GM18499 (cell line): ENCODE measurements at regions not wholly inside any gene's neighbourhood (a gene's known extent, or its start where the extent isn't known, plus 50 kb on each side); places are given as distances from the start of the nearest gene placed in this dataset.
"Not testable (repeated sequence)": the region's sequence is repeated elsewhere in the genome, so short reads cannot be mapped to it uniquely, and the experiment has no call there.

ENCODE experiments used
- ATAC-seq: cut with Tn5 transposase; IDR thresholded peaks from one replicate; pipeline ENCODE4 v1.9.1; 2021; ENCODE audit warnings: moderate number of reproducible peaks; ENCODE audit not compliant: insufficient read depth, unreplicated experiment

DNA sequence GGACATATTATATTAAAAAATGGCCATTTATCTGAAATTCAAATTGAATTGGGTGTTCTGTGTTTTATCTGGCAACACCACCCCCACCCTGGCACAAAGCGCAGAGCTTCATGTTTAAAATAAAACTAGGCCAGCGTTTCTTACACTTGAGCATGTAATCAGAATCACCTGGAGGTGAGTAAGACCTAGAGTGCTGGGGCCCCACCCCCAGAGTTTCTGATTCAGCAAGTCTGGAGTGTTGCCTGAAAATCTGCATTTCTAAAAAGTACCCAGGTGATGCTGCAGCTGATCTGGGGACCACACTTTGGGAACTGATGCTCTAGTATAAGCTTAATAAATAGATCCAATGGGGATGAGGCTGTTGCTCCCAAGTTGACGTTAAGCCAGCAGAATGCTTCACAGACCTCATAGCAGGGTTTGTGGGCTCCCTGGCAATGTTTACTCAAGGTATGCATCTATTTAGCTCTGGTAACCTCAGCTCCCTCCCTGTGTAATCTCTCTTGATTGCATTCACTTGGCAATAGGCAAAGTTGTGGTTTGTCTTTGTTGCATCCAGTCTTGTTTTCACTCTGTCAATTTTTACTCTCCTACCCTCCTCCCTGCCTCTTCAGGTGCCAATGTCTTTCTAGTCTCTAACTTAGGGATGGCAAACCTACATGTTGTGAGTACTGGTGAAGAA is 99.8 kb upstream of the TEX13D start:
- no peak for ATAC-seq

DNA sequence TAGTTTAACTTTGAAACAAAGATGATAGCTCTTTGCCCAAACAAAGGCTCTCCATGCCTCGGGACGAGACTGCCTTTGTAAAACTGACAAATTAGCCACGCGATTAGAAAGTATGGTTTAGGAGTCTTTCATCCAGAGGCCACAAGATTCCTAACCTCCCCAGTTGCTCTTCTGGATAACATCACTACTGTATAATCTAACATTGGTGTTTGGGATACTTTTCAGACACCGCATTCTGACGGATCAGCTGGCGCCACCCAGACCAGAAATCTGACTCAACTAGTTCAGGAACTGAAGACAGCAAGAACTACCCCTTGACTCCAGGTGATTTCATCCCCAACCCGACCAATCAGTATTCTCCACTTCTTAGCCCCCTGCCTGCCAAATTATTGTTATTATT is 98.1 kb upstream of the TEX13D start:
- ATAC-seq, result no peak

DNA sequence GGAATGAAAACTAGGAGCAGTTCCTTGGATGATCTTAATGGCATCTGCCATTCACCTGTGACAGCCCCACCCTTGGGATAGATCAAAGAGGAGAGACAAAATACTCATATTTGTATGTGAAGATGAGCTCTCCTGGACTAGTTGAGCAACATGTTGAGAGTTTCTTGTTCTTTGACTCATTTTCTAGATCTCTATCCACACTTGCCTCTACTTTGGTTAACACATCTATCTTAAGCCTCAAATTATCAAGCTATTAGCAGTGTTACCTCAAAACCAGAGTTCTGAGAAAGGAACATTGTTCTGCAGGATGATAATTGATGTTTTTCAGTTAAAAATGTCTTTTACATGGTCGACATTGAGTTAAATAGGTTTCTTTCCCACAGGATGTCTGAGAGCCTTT is 94.2 kb upstream of the TEX13D start:
- no peak for ATAC-seq

DNA sequence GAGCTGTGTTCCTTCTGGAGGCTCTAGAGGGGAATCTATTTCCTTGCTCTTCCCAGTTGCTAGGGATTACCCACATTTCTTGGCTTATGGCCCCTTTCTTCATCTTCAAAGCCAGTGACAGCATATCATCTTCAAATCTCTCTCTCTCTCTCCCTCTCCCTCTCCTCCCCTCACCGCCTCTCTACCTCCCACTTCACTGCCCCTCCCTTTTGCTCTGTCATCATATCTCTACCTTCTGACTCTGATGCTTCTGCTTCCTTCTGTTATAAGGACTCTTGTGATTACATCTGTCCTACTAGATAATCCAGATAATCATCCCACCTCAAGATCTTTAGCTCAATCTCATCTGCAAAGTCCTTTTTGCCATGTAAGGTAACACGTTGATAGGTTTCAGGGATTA is 93.1 kb upstream of the TEX13D start:
- no peak for ATAC-seq

DNA sequence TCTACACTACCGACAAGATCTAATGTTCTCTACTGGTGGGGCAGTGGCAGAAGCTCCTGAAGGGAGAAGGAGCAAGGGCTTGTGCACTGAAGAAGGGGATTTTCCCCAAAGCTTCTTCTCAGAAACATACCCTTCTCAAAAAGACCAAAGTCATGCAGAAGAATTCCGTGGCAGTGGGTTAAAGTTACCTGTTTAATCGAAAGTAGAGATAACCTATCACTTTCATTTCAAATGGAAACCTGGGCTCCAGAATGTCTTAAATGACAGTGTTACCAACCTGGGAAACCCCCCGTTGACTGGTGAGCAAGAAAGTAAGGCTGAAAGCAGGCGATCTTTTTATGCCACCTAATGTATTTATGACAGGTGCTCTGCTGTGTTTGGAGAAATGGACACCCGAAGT is 92.5 kb upstream of the TEX13D start:
- ATAC-seq, result peak; percentile 82

DNA sequence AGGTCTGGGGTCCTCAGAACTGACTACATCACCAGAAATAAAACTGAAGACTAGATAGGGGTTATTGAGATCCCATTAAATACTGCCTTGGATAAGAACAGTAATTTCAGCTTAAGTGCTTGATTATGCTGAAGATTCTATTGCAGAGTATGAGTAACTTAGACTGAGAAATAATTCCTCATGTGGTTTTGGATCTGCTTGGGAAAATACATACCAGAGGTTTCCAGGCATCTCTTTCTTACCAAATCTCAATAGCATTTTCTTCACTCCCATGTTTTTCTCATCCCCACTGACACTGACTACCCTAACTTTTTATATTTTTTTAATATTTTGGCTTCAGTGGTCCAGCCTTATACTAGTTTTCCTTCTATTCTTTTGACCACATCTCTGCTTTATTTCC is 92.0 kb upstream of the TEX13D start:
- ATAC-seq, result no peak

DNA sequence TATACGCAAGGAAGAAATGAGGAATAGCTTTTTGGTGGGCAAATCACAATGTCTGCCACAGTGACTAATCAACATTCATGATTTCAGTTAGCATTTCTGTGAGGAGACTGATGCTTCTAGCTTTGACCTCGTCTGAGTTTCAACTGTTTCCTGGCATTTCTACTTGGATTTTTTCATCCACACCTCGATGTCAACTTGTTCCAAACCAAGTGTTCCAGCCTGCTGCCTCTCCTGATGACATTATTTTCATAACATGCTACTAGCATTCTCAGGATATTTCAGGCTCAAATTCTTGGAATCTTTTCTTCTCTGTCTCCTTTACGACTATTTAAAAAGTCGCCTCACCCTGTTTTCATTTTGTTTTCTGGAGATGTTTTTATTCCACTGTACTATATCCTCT is 90.3 kb upstream of the TEX13D start:
- no peak for ATAC-seq

DNA sequence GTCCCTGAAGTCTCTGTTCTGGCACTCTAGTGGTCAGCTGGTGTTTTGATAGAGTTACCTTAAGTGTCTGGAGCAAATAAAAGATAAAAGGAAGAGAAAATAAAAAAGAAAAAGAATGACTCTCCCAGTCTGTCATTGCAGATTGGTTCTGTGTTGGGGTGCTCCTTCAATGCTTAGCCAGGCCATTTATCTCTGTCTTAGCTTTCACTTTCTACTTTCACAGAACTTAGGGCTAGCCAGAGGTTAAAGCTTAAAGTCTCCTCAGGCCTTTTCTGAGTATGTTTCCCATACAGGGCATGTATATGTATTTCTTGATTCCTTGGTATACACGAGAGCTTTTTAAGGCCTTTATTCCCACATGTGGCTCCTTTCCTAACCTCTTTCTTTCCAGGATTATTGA is 83.1 kb upstream of the TEX13D start:
- ATAC-seq, result no peak

DNA sequence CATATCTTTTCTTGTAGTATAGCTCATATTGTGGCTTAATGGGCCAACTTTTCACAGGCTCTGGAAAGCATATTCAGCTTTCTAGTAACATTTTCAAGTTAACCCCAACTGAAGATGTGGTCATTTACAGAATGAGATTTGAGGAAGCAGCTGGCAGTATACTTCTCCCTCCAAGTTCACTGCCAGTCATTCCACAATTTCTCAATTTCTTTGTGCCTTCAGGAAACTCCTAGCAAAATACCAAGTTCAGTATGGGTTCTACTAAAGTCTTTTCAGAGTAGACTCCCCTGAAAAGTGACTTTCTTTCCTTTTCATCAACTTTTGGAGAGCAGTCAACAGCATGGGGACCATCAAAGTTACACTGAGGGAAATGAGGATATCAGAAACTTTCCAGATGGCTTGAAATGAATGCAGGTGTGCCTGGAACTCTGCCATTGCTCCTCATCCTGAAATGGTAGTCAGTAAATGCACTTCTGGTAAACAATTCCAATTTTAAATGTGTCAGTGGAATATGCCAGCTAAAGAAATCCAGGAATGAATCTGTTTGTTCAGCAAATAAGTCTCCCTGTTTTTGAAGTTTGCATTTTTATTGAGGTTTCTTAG is 81.5 kb upstream of the TEX13D start:
- ATAC-seq, result no peak

DNA sequence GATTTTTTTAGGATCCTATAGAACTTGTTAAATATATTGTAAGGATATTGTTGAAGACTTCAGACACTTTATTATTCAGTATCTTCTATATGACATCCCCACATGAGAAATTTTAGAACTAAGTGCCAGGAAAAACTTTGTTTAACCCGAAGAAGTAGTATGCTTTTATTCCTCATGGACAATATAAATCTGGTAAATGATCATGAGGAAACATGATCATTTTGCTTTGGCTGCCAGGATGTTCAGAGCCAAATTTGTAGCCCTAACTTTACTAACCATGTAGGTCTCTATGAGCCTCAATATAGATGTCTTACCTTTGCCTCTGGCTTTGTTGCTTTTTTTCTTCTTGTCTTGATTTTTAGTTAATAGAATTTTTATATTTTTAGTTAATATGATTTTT is 77.8 kb upstream of the TEX13D start:
- ATAC-seq, result no peak

DNA sequence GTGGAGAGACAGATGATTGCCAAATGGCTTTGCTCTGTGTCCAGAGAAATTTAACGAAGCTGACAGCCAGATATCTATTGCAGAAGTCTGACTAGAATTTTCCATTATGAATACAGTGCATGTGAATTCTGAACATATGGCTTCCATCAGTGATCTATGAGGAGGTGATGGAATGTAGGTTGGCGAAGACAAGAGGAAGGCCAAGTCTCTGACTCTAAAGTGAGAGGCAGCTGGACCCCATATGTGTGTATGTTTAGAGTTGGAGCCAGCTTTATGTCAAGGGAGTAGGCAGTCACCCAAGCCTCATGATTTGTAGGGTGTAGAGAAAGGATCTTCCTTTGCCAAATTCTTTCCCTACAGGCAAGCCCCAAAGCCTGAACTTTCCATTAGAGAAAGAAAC is 76.2 kb upstream of the TEX13D start:
- ATAC-seq, result no peak

DNA sequence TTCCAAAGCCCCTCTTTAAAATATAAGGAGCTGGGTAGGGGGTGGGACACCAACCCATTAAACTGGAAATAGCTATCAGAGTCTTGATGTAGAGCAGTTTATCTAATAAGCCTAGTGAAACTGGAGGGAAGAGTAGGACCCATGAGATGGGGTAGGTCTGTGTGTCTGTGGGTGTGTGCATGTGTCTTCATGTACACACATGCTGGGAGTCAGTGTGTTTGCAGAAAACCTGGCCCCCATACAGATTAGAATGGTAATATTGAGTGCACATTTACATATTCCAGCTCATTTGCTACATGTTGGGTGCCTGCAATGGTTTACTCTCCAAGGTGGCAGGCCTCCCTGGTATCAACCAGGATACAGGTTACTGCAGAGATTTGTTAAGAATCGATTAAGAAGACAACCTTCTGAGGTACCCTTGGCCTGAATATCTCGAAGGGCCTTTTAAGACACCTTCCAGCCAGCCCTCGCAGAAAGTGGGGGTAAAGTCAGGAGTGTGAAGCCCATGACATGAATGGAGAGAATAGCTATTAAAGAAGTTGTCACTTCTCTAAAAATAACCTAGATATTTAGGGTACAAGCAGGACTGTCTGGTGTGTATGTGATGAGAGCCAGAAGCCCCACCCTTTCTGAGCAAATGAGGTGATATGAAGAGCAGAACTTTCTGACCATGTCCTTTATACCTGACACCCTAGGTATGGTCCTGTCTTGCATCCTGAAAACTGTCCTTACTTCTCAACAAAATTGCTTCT is 75.7 kb upstream of the TEX13D start:
- ATAC-seq, result no peak

DNA sequence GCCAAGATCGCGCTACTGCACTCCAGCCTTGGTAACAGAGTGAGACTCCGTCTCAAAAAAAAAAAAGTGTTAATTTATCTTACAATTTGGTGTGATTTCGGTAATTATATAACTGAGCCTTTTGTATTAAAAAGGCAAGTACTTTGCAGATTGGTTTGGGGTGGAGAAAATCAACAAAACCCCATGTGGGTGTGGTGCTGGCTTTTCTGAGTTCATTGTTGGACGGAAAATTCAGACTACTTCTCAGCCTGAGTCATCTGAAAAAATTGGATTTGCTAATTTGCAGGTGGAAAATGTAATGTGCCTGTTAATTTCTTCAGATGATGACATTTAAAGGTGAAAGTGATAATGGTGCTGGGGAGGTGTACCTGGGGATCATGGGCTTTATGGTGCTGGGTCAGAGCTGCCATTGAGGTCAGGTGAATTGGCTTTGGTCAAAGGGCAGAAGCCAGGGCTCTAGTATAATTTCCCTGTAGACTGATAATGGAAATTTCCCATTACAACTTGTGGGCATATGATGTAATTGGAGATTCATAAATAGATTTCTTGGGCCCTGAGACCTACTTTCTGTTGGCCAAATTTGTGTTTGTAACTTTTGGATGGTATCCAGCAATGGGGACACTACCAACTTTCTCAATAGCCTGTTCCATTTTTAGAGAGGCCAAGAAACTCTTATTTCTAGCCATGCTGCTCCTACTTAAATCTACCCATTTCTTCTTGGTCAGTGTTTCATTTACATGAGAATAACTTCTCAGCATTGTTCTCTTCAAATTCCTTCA is 74.3 kb upstream of the TEX13D start:
- ATAC-seq, result no peak

DNA sequence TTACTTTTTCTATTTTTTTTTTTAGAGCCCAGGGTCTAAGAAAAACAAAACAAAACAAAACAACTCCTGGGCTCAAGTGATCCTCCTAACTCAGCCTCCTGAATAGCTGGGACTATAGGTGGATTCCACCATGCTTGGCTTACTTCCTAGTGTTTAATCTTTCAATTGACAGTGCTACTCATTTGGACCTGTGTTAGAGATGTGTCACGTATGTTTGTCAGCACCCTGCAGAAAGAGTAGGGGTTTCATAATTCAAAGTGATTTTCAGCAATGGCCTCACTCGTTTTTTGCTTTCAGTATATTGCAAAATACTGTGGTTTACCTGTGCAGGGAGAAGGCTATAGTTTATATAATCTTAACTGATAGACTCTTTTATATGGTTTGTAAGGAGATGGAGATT is 71.6 kb upstream of the TEX13D start:
- ATAC-seq, result no peak

DNA sequence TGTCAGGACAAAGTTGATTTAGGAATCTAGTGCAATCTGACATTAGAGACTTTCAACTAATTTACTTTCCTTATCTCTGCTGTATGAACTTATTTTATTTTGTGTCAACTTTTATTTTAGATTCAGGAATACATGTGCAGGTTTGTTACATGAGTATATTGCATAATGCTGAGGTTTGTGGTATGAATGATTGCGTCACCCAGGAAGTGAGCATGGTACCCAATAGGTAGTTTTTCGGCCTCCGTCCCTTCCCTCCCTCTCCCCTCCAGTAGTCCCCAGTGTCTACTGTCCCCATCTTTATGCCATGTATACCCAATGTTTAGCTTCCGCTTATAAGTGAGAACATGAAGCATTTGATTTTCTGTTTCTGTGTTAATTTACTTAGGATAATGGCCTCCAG is 68.7 kb upstream of the TEX13D start:
- ATAC-seq, result no peak

DNA sequence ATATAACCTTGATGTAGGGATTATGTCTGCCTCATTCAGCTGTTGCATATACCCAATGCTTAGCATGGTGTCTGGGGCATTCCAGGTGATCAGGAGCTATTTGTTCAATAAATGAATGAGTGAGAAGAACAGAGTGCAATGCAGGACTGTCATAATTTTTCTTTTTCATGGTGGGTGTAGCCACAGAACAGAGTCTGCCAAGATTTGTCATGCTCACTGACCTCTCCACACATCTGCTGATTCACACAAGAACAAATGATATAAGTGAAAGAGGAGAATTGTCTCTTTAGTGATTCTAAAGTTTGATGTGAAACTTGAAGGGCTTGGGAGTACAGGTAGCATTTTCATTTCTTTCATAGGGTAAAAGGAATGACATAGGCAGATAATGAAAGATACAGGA is 64.4 kb upstream of the TEX13D start:
- no peak for ATAC-seq

DNA sequence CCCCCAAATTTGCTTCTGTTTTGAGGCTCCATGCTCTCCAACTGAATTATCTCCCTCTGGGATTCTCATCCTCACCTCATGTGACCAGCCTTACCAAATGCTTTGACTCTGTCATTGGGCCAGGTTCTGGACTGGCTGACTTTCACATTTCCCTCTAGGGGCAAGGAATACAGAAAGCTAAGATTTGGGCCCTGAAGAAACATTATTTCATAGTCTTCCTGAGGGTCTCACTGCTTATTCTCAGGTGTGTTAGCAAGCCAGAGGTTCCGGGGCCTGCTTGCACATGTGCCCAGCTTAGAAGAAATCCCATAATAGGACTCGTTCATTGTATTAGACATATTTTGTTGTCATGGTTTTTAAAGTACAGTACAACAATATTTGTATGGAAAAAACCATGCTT is 62.6 kb upstream of the TEX13D start:
- no peak for ATAC-seq

DNA sequence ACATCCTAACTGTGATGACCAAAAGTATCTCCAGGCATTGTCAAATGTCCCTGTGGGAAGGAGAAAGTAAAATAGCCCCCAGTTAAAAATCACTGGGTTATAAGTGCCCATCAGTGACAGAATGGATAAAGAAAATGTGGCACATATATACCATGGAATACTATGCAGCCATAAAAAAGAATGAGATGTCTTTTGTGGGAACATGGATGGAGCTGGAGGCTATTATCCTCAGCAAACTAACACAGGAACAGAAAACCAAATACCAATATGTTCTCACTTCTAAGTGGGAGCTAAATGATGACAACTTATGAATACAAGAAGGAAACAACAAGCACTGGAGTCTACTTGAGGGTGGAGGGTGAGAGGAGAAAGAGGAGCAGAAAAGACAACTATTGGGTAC is 60.9 kb upstream of the TEX13D start:
- ATAC-seq, result not testable (repeated sequence)

DNA sequence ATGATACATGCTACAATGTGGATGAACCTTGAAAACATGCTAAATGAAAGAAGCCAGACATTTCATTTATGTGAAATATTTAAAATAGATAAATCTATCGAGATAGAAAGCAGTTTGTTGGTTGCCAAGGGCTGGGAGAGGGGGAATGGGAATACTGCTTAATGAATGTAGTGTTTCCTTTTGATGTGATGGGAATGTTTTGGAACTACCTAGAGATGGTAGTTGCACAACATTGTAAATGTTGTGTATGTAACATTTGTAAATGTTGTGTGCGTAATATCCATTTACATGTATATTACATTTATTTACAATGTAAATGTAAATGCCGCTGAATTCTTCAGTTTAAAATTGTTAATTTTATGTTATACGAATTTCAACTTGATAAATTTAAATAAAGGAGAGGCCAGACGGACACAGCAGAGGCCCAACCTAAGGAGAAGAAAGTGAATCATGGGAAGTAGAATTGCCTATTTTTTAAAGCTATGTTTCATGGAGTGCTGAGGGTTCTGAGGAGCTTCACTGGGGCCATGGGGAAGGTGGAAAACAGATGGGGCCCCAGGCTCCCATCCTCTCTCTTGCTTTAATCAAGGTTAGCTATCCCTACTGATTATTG is 60.0 kb upstream of the TEX13D start:
- ATAC-seq, result no peak

DNA sequence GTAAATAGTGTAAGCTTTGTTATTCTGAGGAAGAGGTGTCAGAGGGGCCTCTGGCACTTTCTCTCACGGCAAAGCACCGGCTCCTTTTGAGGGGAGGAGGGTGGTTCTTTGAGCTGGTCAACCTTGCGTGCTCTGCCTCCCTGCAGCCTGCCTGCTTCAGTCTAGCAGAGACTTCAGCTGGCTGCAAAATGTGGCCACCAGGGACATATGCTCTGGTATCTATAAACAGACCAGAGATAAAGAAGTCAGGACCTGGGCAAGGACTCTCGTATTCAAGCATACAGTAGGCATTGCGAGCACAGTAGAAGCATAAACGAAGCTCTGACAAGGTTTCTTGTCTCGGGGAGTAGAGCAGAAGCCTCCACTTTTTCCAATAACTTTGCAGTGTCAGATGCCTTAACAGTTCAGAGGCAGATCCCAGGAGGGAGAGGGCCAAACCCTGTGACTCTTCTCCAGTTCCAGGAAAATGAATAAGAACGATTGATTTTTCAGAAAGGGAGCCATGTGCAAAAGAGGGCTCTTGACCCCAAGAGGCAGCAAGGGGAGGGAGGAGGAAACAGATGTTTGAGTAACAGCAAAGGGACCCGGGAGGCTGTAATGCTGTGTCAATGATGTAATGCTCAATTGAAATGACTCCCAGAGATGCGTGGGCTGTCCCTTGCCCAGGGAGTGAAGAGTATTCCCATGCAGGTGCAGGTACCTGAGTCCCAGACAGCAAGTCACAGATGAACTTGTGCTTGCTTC is 57.9 kb upstream of the TEX13D start:
- no peak for ATAC-seq
